ENCODE measurements at regions not wholly inside any gene's neighbourhood (a gene's known extent, or its start where the extent isn't known, plus 50 kb on each side); places are given as distances from the start of the nearest gene placed in this dataset.

DNA sequence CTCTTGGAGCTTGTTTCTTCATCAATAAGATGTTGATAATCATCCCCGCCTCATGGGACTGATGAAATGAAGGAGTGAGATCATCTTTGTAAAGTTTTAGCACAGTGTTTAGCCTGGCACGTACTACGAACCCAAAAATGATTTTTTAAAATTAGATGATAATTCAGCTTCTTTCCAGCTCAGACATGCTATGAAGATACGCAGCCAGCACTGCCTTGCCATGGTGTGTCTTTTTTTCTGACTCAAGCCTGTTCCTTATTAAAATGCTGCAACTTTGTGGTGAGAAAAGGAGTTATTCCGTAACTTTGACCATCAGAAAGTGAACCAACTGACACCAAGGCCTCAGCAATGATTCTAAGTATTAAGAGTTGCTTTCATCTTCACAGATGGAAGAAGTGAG, 269.0 kb downstream of the LTN1 start:
- H3K79me2 ChIP-seq (ENCODE audit: low read length): no peaks in the 10 kb centered on the region
- no peak overlapping the region for H3K9ac ChIP-seq (ENCODE audit: low read length)
- H3K4me2 ChIP-seq (ENCODE audit: low read depth, low read length, poor library complexity, severe bottlenecking): no peak overlapping the region
- no peaks in the 10 kb centered on the region for H3K9me2 ChIP-seq (replicated peaks; ENCODE audit: insufficient read depth, low read length)
- no peaks in the 10 kb centered on the region for H3K4me1 ChIP-seq (ENCODE audit: low read length)
- DNase-seq: no peak
- H3K9me3 ChIP-seq (ENCODE audit: low read length): no peaks in the 10 kb centered on the region
- no peaks in the 10 kb centered on the region for H3K27me3 ChIP-seq (ENCODE audit: low read length)
- no peak overlapping the region for H3K4me3 ChIP-seq (ENCODE audit: low read length)
- no peaks in the 10 kb centered on the region for H3K36me3 ChIP-seq (ENCODE audit: insufficient read depth, low read length)
- no peaks in the 10 kb centered on the region for H4K20me1 ChIP-seq (ENCODE audit: insufficient read depth, low read depth, low read length)
- H2AFZ ChIP-seq (ENCODE audit: low read length): no peak overlapping the region
- H3K27ac ChIP-seq (ENCODE audit: low read length): no peak overlapping the region

DNA sequence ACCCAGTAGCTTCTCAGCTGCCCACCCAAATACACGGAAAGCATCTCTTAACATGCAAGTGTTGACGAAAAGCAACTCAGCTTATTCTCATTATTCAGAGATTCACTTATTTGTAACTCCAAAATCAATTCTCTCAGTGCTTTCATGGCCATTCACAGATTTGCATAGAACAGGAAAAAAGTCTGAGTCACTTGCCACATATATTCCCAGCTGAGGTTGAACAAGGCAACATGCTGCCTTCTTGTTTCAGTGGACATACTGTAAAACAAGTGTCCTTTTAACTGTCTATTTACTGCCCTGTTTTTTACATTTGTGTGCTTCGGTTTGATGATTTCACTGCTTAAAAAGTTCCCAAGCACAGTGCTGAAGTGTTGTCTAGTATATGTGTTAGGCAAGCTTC, 273.0 kb downstream of the LTN1 start:
- Histone ChIP-seq H3K27me3 (ENCODE audit: low read length) (no peaks in the 10 kb centered on the region), H3K9ac (ENCODE audit: low read length) (no peak overlapping the region), H3K27ac (ENCODE audit: low read length) (no peak overlapping the region), H3K4me3 (ENCODE audit: low read length) (no peak overlapping the region), H2AFZ (ENCODE audit: low read length) (no peak overlapping the region), H3K9me3 (ENCODE audit: low read length) (no peaks in the 10 kb centered on the region), H4K20me1 (ENCODE audit: insufficient read depth, low read depth, low read length) (no peaks in the 10 kb centered on the region), H3K4me1 (ENCODE audit: low read length) (no peaks in the 10 kb centered on the region), H3K4me2 (ENCODE audit: low read depth, low read length, poor library complexity, severe bottlenecking) (no peak overlapping the region), H3K36me3 (ENCODE audit: insufficient read depth, low read length) (no peaks in the 10 kb centered on the region), H3K9me2 (replicated peaks; ENCODE audit: insufficient read depth, low read length) (no peaks in the 10 kb centered on the region), H3K79me2 (ENCODE audit: low read length) (no peaks in the 10 kb centered on the region)
- no peak for DNase-seq

DNA sequence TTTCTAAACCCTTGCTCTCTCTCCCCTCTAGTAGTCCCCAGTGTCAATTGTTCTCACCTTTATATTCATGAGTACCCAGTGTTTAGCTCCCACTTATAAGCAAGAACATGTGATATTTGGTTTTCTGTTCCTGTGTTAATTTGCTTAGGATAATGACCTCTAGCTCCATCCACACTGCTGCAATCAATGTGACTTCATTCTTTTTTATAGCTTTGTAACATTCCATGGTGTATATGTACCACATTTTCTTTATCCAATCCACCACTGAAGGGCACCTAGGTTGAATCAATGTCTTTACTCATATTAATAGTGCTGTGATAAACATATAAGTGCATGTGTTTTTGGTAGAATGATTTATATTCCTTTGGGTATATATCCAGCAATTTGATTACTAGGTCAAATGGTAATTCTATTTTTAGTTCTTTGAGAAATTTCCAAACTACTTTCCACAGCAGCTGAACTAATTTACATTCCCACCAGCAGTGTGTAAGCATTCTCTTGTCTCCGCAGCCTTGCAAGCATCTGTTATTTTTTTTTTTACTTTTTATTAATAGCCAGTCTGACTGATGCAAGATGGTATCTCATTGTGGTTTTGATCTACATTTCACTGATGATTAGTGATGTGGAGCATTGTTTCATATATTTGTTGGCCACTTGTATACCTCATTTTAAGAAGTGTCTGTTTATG, 277.8 kb downstream of the LTN1 start:
- H3K27me3 ChIP-seq (ENCODE audit: low read length): no peaks in the 10 kb centered on the region
- DNase-seq: no peak
- H3K9me3 ChIP-seq (ENCODE audit: low read length): no peaks in the 10 kb centered on the region
- no peaks in the 10 kb centered on the region for H3K79me2 ChIP-seq (ENCODE audit: low read length)
- no peak overlapping the region for H3K27ac ChIP-seq (ENCODE audit: low read length)
- no peaks in the 10 kb centered on the region for H3K36me3 ChIP-seq (ENCODE audit: insufficient read depth, low read length)
- no peak overlapping the region for H3K9ac ChIP-seq (ENCODE audit: low read length)
- H2AFZ ChIP-seq (ENCODE audit: low read length): no peak overlapping the region
- H3K9me2 ChIP-seq (replicated peaks; ENCODE audit: insufficient read depth, low read length): no peaks in the 10 kb centered on the region
- no peak overlapping the region for H3K4me3 ChIP-seq (ENCODE audit: low read length)
- no peaks in the 10 kb centered on the region for H3K4me1 ChIP-seq (ENCODE audit: low read length)
- no peak overlapping the region for H3K4me2 ChIP-seq (ENCODE audit: low read depth, low read length, poor library complexity, severe bottlenecking)
- H4K20me1 ChIP-seq (ENCODE audit: insufficient read depth, low read depth, low read length): no peaks in the 10 kb centered on the region

DNA sequence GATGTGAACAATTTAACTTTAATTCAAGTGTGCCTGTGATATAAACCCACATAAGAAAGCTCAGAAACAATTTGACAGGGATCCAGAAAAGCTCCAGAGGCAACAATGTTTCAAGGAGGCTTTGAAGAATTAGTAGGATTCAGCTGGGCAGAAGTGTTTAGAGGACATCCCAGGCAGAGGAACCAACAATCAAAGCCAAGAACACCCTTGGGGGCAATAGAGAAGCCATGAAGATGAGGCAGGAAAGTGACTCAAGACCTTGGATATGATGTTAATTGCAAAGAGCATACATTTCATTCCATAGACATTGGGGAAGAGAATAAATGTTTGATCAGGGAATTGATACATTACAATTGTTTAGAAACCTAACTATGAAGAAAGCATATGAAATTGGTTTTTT, 280.3 kb downstream of the LTN1 start:
- no peaks in the 10 kb centered on the region for H3K9me3 ChIP-seq (ENCODE audit: low read length)
- H3K4me3 ChIP-seq (ENCODE audit: low read length): no peak overlapping the region
- no peak overlapping the region for H3K27ac ChIP-seq (ENCODE audit: low read length)
- H2AFZ ChIP-seq (ENCODE audit: low read length): no peak overlapping the region
- H3K27me3 ChIP-seq (ENCODE audit: low read length): no peaks in the 10 kb centered on the region
- no peaks in the 10 kb centered on the region for H3K4me1 ChIP-seq (ENCODE audit: low read length)
- H3K9ac ChIP-seq (ENCODE audit: low read length): no peak overlapping the region
- H3K36me3 ChIP-seq (ENCODE audit: insufficient read depth, low read length): no peaks in the 10 kb centered on the region
- H3K79me2 ChIP-seq (ENCODE audit: low read length): no peaks in the 10 kb centered on the region
- H3K9me2 ChIP-seq (replicated peaks; ENCODE audit: insufficient read depth, low read length): no peaks in the 10 kb centered on the region
- DNase-seq: no peak
- no peaks in the 10 kb centered on the region for H4K20me1 ChIP-seq (ENCODE audit: insufficient read depth, low read depth, low read length)
- no peak overlapping the region for H3K4me2 ChIP-seq (ENCODE audit: low read depth, low read length, poor library complexity, severe bottlenecking)

DNA sequence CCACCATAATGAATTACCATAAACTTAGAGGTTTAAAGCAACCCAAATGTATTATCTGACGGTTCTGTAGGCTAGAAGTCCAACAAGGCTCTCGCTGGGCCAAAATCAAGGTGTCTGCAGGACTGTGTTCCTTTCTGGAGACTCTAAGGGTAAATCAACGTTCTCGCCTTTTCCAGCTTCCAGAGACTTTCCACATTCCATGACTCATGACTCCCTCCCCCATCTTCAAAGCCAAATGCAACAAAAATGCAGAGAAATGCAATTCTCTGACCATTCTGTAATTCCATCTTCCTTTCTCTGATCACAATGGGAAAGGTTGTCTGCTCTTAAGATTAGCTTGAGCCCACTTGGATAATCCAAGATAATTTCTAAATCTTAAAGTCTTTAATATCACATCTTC, 287.1 kb downstream of the LTN1 start:
- H3K4me3 ChIP-seq (ENCODE audit: low read length): no peak overlapping the region
- H3K27me3 ChIP-seq (ENCODE audit: low read length): no peaks in the 10 kb centered on the region
- no peak overlapping the region for H3K9ac ChIP-seq (ENCODE audit: low read length)
- no peaks in the 10 kb centered on the region for H3K36me3 ChIP-seq (ENCODE audit: insufficient read depth, low read length)
- H3K9me2 ChIP-seq (replicated peaks; ENCODE audit: insufficient read depth, low read length): no peaks in the 10 kb centered on the region
- H4K20me1 ChIP-seq (ENCODE audit: insufficient read depth, low read depth, low read length): no peaks in the 10 kb centered on the region
- H3K4me1 ChIP-seq (ENCODE audit: low read length): no peaks in the 10 kb centered on the region
- no peaks in the 10 kb centered on the region for H3K79me2 ChIP-seq (ENCODE audit: low read length)
- no peak for DNase-seq
- H2AFZ ChIP-seq (ENCODE audit: low read length): no peak overlapping the region
- H3K9me3 ChIP-seq (ENCODE audit: low read length): no peaks in the 10 kb centered on the region
- no peak overlapping the region for H3K27ac ChIP-seq (ENCODE audit: low read length)
- no peak overlapping the region for H3K4me2 ChIP-seq (ENCODE audit: low read depth, low read length, poor library complexity, severe bottlenecking)

DNA sequence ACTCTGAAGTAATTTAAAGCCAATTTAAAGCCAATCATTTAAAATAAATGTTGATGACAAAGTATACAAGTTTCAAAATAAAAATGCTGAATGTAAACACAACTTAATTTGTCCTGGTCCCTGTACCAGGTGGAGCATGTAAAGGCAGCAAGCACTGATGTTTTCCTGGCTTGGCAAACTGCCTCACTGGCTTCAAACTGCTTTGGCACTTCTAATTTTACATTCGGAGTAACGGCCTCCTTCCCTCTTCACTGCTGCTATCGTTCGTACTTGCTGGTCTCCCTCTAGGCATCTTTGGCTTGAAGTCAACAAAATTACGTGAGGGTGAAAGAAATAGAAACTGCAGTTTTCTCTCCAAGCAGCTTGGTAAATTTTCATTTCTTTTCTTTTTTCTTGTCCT, 287.9 kb downstream of the LTN1 start:
- H3K36me3 ChIP-seq (ENCODE audit: insufficient read depth, low read length): no peaks in the 10 kb centered on the region
- H3K4me2 ChIP-seq (ENCODE audit: low read depth, low read length, poor library complexity, severe bottlenecking): no peak overlapping the region
- no peaks in the 10 kb centered on the region for H3K4me1 ChIP-seq (ENCODE audit: low read length)
- no peak overlapping the region for H3K9ac ChIP-seq (ENCODE audit: low read length)
- H4K20me1 ChIP-seq (ENCODE audit: insufficient read depth, low read depth, low read length): no peaks in the 10 kb centered on the region
- no peaks in the 10 kb centered on the region for H3K27me3 ChIP-seq (ENCODE audit: low read length)
- no peak overlapping the region for H2AFZ ChIP-seq (ENCODE audit: low read length)
- H3K9me3 ChIP-seq (ENCODE audit: low read length): no peaks in the 10 kb centered on the region
- no peak for DNase-seq
- H3K79me2 ChIP-seq (ENCODE audit: low read length): no peaks in the 10 kb centered on the region
- no peaks in the 10 kb centered on the region for H3K9me2 ChIP-seq (replicated peaks; ENCODE audit: insufficient read depth, low read length)
- H3K4me3 ChIP-seq (ENCODE audit: low read length): no peak overlapping the region
- no peak overlapping the region for H3K27ac ChIP-seq (ENCODE audit: low read length)

DNA sequence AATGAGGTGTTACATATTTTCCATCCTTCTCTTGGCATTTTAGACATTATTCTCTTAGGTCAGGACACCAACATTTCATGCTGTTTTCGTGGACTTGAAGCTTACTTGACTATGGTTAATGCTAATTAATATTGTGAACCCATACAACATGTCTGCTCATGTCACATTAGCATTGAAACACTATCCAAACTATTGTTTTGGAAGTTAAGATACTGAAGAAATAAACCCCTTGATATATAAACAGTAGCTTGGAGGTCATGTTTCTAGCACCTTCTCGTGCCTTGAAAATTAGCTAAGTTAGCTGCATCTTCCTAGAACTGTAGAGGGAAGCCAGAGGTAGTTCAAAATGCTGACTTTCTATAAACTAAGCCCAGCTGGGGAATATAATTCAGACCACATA, 288.8 kb downstream of the LTN1 start:
- DNase-seq: no peak
- Histone ChIP-seq H3K9me3 (ENCODE audit: low read length) (no peaks in the 10 kb centered on the region), H3K4me1 (ENCODE audit: low read length) (no peaks in the 10 kb centered on the region), H4K20me1 (ENCODE audit: insufficient read depth, low read depth, low read length) (no peaks in the 10 kb centered on the region), H3K4me3 (ENCODE audit: low read length) (no peak overlapping the region), H3K4me2 (ENCODE audit: low read depth, low read length, poor library complexity, severe bottlenecking) (no peak overlapping the region), H3K9me2 (replicated peaks; ENCODE audit: insufficient read depth, low read length) (no peaks in the 10 kb centered on the region), H3K9ac (ENCODE audit: low read length) (no peak overlapping the region), H2AFZ (ENCODE audit: low read length) (no peak overlapping the region), H3K27me3 (ENCODE audit: low read length) (no peaks in the 10 kb centered on the region), H3K36me3 (ENCODE audit: insufficient read depth, low read length) (no peaks in the 10 kb centered on the region), H3K27ac (ENCODE audit: low read length) (no peak overlapping the region), H3K79me2 (ENCODE audit: low read length) (no peaks in the 10 kb centered on the region)

DNA sequence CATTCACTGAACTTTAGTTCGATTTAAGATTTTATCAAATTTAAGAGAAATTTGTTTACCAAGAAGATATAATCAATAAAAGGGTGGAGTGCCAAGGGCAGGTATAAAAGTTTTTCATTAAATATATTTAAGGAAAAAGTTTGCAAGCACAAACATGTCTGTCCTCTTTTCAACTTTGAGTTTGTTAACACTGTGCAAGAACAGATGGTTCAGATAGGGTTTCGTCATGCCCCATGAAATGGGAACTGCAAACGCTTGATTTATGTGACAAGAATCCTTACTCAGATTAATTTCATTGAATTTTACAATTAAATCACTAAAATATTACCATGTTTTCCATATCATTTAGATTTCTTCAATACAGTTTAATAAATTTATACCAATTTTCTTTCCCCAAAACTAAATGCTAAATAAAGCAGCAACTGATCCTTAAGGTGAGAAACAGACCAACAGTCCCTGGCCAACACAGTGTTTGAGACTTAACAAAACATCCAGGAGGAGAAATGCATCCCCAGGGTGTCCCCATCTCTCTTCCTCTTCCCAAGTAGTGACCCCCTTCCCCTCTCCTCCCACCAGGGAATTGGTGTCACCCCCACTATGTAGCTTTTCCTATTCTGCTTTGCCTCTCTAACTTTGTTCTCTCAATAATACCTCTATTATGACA, 292.9 kb downstream of the LTN1 start:
- Histone ChIP-seq H3K27ac (ENCODE audit: low read length) (no peak overlapping the region), H3K4me3 (ENCODE audit: low read length) (no peak overlapping the region), H3K4me2 (ENCODE audit: low read depth, low read length, poor library complexity, severe bottlenecking) (no peak overlapping the region), H3K27me3 (ENCODE audit: low read length) (no peaks in the 10 kb centered on the region), H3K9me3 (ENCODE audit: low read length) (no peaks in the 10 kb centered on the region), H3K9ac (ENCODE audit: low read length) (no peak overlapping the region), H2AFZ (ENCODE audit: low read length) (no peak overlapping the region), H3K4me1 (ENCODE audit: low read length) (no peaks in the 10 kb centered on the region), H4K20me1 (ENCODE audit: insufficient read depth, low read depth, low read length) (no peaks in the 10 kb centered on the region), H3K79me2 (ENCODE audit: low read length) (no peaks in the 10 kb centered on the region), H3K36me3 (ENCODE audit: insufficient read depth, low read length) (no peaks in the 10 kb centered on the region), H3K9me2 (replicated peaks; ENCODE audit: insufficient read depth, low read length) (no peaks in the 10 kb centered on the region)
- DNase-seq: no peak
